Activated T-cell treated with anti-CD3 and anti-CD28 coated beads, Interleukin-2, amount 50 U/mL, for 72 hours (primary cell): ENCODE measurements at regions not wholly inside any gene's neighbourhood (a gene's known extent, or its start where the extent isn't known, plus 50 kb on each side); places are given as distances from the start of the nearest gene placed in this dataset.
"Not testable (repeated sequence)": the region's sequence is repeated elsewhere in the genome, so short reads cannot be mapped to it uniquely, and the experiment has no call there.

Experiments used
- ATAC-seq, 2 donors: fragments of 150-1000 bp; cut with Tn5 transposase; replicated peaks in 1 of 2; 2 replicates each; pipeline ENCODE4 v1.10.0; 2021; ENCODE audit warnings: moderate library complexity in 2 of 2, mild to moderate bottlenecking in 1 of 2
- DNase-seq, 2 donors: peaks; one replicate each; pipeline ENCODE4 v3.0.0; 2021 to 2022; ENCODE audit warnings: mixed read lengths in 1 of 2
- H3K27ac Mint-ChIP-seq: one replicate; pipeline ENCODE4 v1.8.0; 2022; ENCODE audit warnings: mild to moderate bottlenecking, moderate library complexity, mixed read lengths
- H3K27me3 Mint-ChIP-seq: one replicate; pipeline ENCODE4 v1.8.0; 2022; ENCODE audit warnings: low read depth, mixed read lengths
- H3K36me3 Mint-ChIP-seq, 2 donors: one replicate each; pipeline ENCODE4 v1.8.0; 2022; ENCODE audit warnings: mixed read lengths in 2 of 2, mild to moderate bottlenecking in 1 of 2; ENCODE audit not compliant: insufficient read depth in 2 of 2
- H3K4me1 Mint-ChIP-seq: one replicate; pipeline ENCODE4 v1.8.0; 2022; ENCODE audit warnings: low read depth, mixed read lengths
- H3K4me3 Mint-ChIP-seq, 2 donors: one replicate each; pipeline ENCODE4 v1.8.0; 2022; ENCODE audit warnings: mild to moderate bottlenecking in 2 of 2, mixed read lengths in 2 of 2, moderate library complexity in 2 of 2
- H3K9me3 Mint-ChIP-seq, 2 donors: one replicate each; pipeline ENCODE4 v1.8.0; 2022; ENCODE audit warnings: mixed read lengths in 2 of 2

- H3K4me3 Mint-ChIP-seq, result no peak overlapping the region
- no peaks in the 10 kb centered on the region for H3K27me3 Mint-ChIP-seq
- H3K27ac Mint-ChIP-seq, result no peak overlapping the region
- ATAC-seq, result no peak
- peaks cover 3 to 6% of the 10 kb centered on the region in 2 donors for H3K9me3 Mint-ChIP-seq
- H3K4me1 Mint-ChIP-seq, result no peaks in the 10 kb centered on the region
- peaks cover 0 to 3% of the 10 kb centered on the region in 2 donors for H3K36me3 Mint-ChIP-seq
- DNase-seq, result no peak
Measured at GRCh38 chr5:86228147-86228546, 389.6 kb upstream of the COX7C start.

GRCh38 chr5:86232246-86232645 is 385.5 kb upstream of the COX7C start:
- ATAC-seq (no peak), DNase-seq (no peak)
- H3K9me3 Mint-ChIP-seq, result no peaks in the 10 kb centered on the region

GRCh38 chr5:86244153-86244552 is 373.6 kb upstream of the COX7C start:
- Mint-ChIP-seq H3K27me3 (no peaks in the 10 kb centered on the region), H3K4me3 (no peak overlapping the region), H3K36me3 (no peaks in the 10 kb centered on the region), H3K27ac (no peak overlapping the region), H3K9me3 (no peaks in the 10 kb centered on the region), H3K4me1 (no peaks in the 10 kb centered on the region)
- DNase-seq, result no peak
- no peak for ATAC-seq

More at GRCh38 chr5:86232246-86232645, 385.5 kb upstream of the COX7C start:
- no peaks in the 10 kb centered on the region for H3K36me3 Mint-ChIP-seq
- no peak overlapping the region for H3K4me3 Mint-ChIP-seq
- no peaks in the 10 kb centered on the region for H3K4me1 Mint-ChIP-seq
- no peaks in the 10 kb centered on the region for H3K27me3 Mint-ChIP-seq
- no peak overlapping the region for H3K27ac Mint-ChIP-seq

GRCh38 chr5:86257871-86258270 is 359.9 kb upstream of the COX7C start:
- no peaks in the 10 kb centered on the region for H3K27me3 Mint-ChIP-seq
- no peak for ATAC-seq
- no peak overlapping the region for H3K27ac Mint-ChIP-seq
- no peak overlapping the region for H3K4me3 Mint-ChIP-seq
- H3K4me1 Mint-ChIP-seq, result no peaks in the 10 kb centered on the region
- no peaks in the 10 kb centered on the region for H3K36me3 Mint-ChIP-seq
- peaks cover 3% of the 10 kb centered on the region in 2 donors for H3K9me3 Mint-ChIP-seq
- no peak for DNase-seq

- H3K9me3 Mint-ChIP-seq, result not testable (repeated sequence)
Measured at GRCh38 chr5:86284400-86285190, 333.1 kb upstream of the COX7C start.

GRCh38 chr5:86287437-86287836 is 330.3 kb upstream of the COX7C start:
- not testable (repeated sequence) for H3K27ac Mint-ChIP-seq, H3K36me3 Mint-ChIP-seq, H3K4me3 Mint-ChIP-seq, ATAC-seq, DNase-seq, H3K27me3 Mint-ChIP-seq, H3K9me3 Mint-ChIP-seq, H3K4me1 Mint-ChIP-seq

More at GRCh38 chr5:86284400-86285190, 333.1 kb upstream of the COX7C start:
- H3K36me3 Mint-ChIP-seq, DNase-seq, H3K4me1 Mint-ChIP-seq, H3K27me3 Mint-ChIP-seq, H3K4me3 Mint-ChIP-seq, H3K27ac Mint-ChIP-seq: not testable (repeated sequence)
- ATAC-seq, result peak; percentile 86 to 95

- ATAC-seq, H3K36me3 Mint-ChIP-seq, H3K9me3 Mint-ChIP-seq, H3K4me1 Mint-ChIP-seq, DNase-seq, H3K27me3 Mint-ChIP-seq, H3K27ac Mint-ChIP-seq, H3K4me3 Mint-ChIP-seq: not testable (repeated sequence)
Measured at GRCh38 chr5:86289786-86290185, 328.0 kb upstream of the COX7C start.

- not testable (repeated sequence) for H3K27ac Mint-ChIP-seq, ATAC-seq, H3K36me3 Mint-ChIP-seq, H3K27me3 Mint-ChIP-seq, H3K4me3 Mint-ChIP-seq, H3K4me1 Mint-ChIP-seq, H3K9me3 Mint-ChIP-seq, DNase-seq
Measured at GRCh38 chr5:86292811-86293210, 324.9 kb upstream of the COX7C start.

- not testable (repeated sequence) for DNase-seq, H3K36me3 Mint-ChIP-seq, H3K4me3 Mint-ChIP-seq, ATAC-seq, H3K4me1 Mint-ChIP-seq, H3K9me3 Mint-ChIP-seq, H3K27ac Mint-ChIP-seq, H3K27me3 Mint-ChIP-seq
Measured at GRCh38 chr5:86302643-86303042, 315.1 kb upstream of the COX7C start.

GRCh38 chr5:86305050-86305449 is 312.7 kb upstream of the COX7C start:
- not testable (repeated sequence) for H3K27ac Mint-ChIP-seq, ATAC-seq, H3K9me3 Mint-ChIP-seq, H3K27me3 Mint-ChIP-seq, H3K4me3 Mint-ChIP-seq, H3K36me3 Mint-ChIP-seq, DNase-seq, H3K4me1 Mint-ChIP-seq

GRCh38 chr5:86314951-86315350 is 302.8 kb upstream of the COX7C start:
- Mint-ChIP-seq H3K27ac (no peak overlapping the region), H3K36me3 (no peaks in the 10 kb centered on the region), H3K27me3 (no peaks in the 10 kb centered on the region)

GRCh38 chr5:86320266-86320665 is 297.5 kb upstream of the COX7C start:
- H3K27me3 Mint-ChIP-seq, result no peaks in the 10 kb centered on the region
- H3K9me3 Mint-ChIP-seq, result peaks cover 0 to 1% of the 10 kb centered on the region in 2 donors
- H3K4me3 Mint-ChIP-seq, result no peak overlapping the region
- ATAC-seq (no peak), DNase-seq (no peak)
- H3K27ac Mint-ChIP-seq, result no peak overlapping the region
- H3K4me1 Mint-ChIP-seq, result no peaks in the 10 kb centered on the region
- no peaks in the 10 kb centered on the region for H3K36me3 Mint-ChIP-seq

More at GRCh38 chr5:86314951-86315350, 302.8 kb upstream of the COX7C start:
- Mint-ChIP-seq H3K4me3 (no peak overlapping the region), H3K9me3 (peaks cover 1 to 4% of the 10 kb centered on the region in 2 donors), H3K4me1 (no peaks in the 10 kb centered on the region)
- ATAC-seq (no peak), DNase-seq (no peak)

- DNase-seq (no peak), ATAC-seq (no peak)
- Mint-ChIP-seq H3K4me1 (no peaks in the 10 kb centered on the region), H3K36me3 (no peaks in the 10 kb centered on the region), H3K4me3 (no peak overlapping the region), H3K9me3 (no peaks in the 10 kb centered on the region), H3K27me3 (no peaks in the 10 kb centered on the region), H3K27ac (no peak overlapping the region)
Measured at GRCh38 chr5:86329318-86329717, 288.4 kb upstream of the COX7C start.

- DNase-seq (no peak), ATAC-seq (no peak)
- Mint-ChIP-seq H3K4me3 (no peak overlapping the region), H3K27me3 (no peaks in the 10 kb centered on the region), H3K36me3 (no peaks in the 10 kb centered on the region), H3K9me3 (no peaks in the 10 kb centered on the region), H3K27ac (no peak overlapping the region), H3K4me1 (no peaks in the 10 kb centered on the region)
Measured at GRCh38 chr5:86330736-86331135, 287.0 kb upstream of the COX7C start.
